ENCODE measurements at regions not wholly inside any gene's neighbourhood (a gene's known extent, or its start where the extent isn't known, plus 50 kb on each side); places are given as distances from the start of the nearest gene placed in this dataset.

GRCh38 chr7:136229790-136230189 lies 252.6 kb upstream of the MTPN start:
- no peak for TF ChIP-seq CTCF (IDR thresholded peaks at IDR 0.05)
- TF ChIP-seq POLR2A (IDR thresholded peaks at IDR 0.05) = no peak

Measured in esophagus squamous epithelium (tissue), 4 donors.